ENCODE measurements at regions not wholly inside any gene's neighbourhood (a gene's known extent, or its start where the extent isn't known, plus 50 kb on each side); places are given as distances from the start of the nearest gene placed in this dataset.

- H3K36me3 ChIP-seq (ENCODE audit: control insufficient read depth, insufficient read depth, low read length): no peaks in the 10 kb centered on the region
- no peak for TF ChIP-seq CTCF (IDR thresholded peaks at IDR 0.05; ENCODE audit: insufficient read depth, low read length, severe bottlenecking)
- no peaks in the 10 kb centered on the region for H3K27me3 ChIP-seq (ENCODE audit: control insufficient read depth, insufficient read depth, low read length)
- FAIRE-seq (no peak), DNase-seq (ENCODE audit: low read depth) (peak; percentile 92)
- H3K4me3 ChIP-seq (ENCODE audit: low read depth, low read length): no peak overlapping the region
Measured at GRCh38 chr5:111948092-111948841, 191.3 kb upstream of the NREP start.

GRCh38 chr5:111946556-111946955 lies 189.6 kb upstream of the NREP start:
- Histone ChIP-seq H3K4me3 (ENCODE audit: low read depth, low read length) (no peak overlapping the region), H3K36me3 (ENCODE audit: control insufficient read depth, insufficient read depth, low read length) (no peaks in the 10 kb centered on the region), H3K27me3 (ENCODE audit: control insufficient read depth, insufficient read depth, low read length) (no peaks in the 10 kb centered on the region)
- no peak for TF ChIP-seq CTCF (IDR thresholded peaks at IDR 0.05; ENCODE audit: insufficient read depth, low read length, severe bottlenecking)
- no peak for FAIRE-seq
- no peak for DNase-seq (ENCODE audit: low read depth)

- no peak for FAIRE-seq
Measured at GRCh38 chr5:111945535-111945934, 188.5 kb upstream of the NREP start.

GRCh38 chr5:111942661-111943401 lies 185.8 kb upstream of the NREP start:
- no peaks in the 10 kb centered on the region for H3K36me3 ChIP-seq (ENCODE audit: control insufficient read depth, insufficient read depth, low read length)
- no peak overlapping the region for H3K4me3 ChIP-seq (ENCODE audit: low read depth, low read length)
- TF ChIP-seq CTCF (IDR thresholded peaks at IDR 0.05; ENCODE audit: insufficient read depth, low read length, severe bottlenecking): no peak
- DNase-seq (ENCODE audit: low read depth) (peak; percentile 74), FAIRE-seq (no peak)
- H3K27me3 ChIP-seq (ENCODE audit: control insufficient read depth, insufficient read depth, low read length): no peaks in the 10 kb centered on the region

More at GRCh38 chr5:111945535-111945934, 188.5 kb upstream of the NREP start:
- no peak for TF ChIP-seq CTCF (IDR thresholded peaks at IDR 0.05; ENCODE audit: insufficient read depth, low read length, severe bottlenecking)
- Histone ChIP-seq H3K27me3 (ENCODE audit: control insufficient read depth, insufficient read depth, low read length) (no peaks in the 10 kb centered on the region), H3K36me3 (ENCODE audit: control insufficient read depth, insufficient read depth, low read length) (no peaks in the 10 kb centered on the region), H3K4me3 (ENCODE audit: low read depth, low read length) (no peak overlapping the region)
- DNase-seq (ENCODE audit: low read depth): no peak

GRCh38 chr5:111942201-111942600 lies 185.2 kb upstream of the NREP start:
- Histone ChIP-seq H3K4me3 (ENCODE audit: low read depth, low read length) (no peak overlapping the region), H3K36me3 (ENCODE audit: control insufficient read depth, insufficient read depth, low read length) (no peaks in the 10 kb centered on the region), H3K27me3 (ENCODE audit: control insufficient read depth, insufficient read depth, low read length) (no peaks in the 10 kb centered on the region)
- DNase-seq (ENCODE audit: low read depth): no peak
- no peak for TF ChIP-seq CTCF (IDR thresholded peaks at IDR 0.05; ENCODE audit: insufficient read depth, low read length, severe bottlenecking)
- FAIRE-seq: no peak
